ENCODE measurements at regions not wholly inside any gene's neighbourhood (a gene's known extent, or its start where the extent isn't known, plus 50 kb on each side); places are given as distances from the start of the nearest gene placed in this dataset.
A peak's percentile ranks its signal among the peaks of the same experiment; 100 is the strongest.

GRCh38 chr3:177992993-177993970, 543.0 kb upstream of the KCNMB2 start:
- H3K4me3 Mint-ChIP-seq, result no peak overlapping the region
- H3K36me3 Mint-ChIP-seq, result peaks cover 1% of the 10 kb centered on the region
- no peaks in the 10 kb centered on the region for H3K27me3 Mint-ChIP-seq
- no peak overlapping the region for H3K27ac Mint-ChIP-seq
- H3K9me3 Mint-ChIP-seq, result no peaks in the 10 kb centered on the region
- H3K4me1 Mint-ChIP-seq, result peaks cover 40% of the 10 kb centered on the region

- peaks cover 8% of the 10 kb centered on the region for H3K9me3 Mint-ChIP-seq
- H3K36me3 Mint-ChIP-seq, result peaks cover 7% of the 10 kb centered on the region
- peak overlapping the region; percentile 76 for H3K4me3 Mint-ChIP-seq
- peak overlapping the region; percentile 98 for H3K27ac Mint-ChIP-seq
- peaks cover 44% of the 10 kb centered on the region for H3K4me1 Mint-ChIP-seq
- H3K27me3 Mint-ChIP-seq, result no peaks in the 10 kb centered on the region
These were observed 541.3 kb upstream of the KCNMB2 start for GRCh38 chr3:177994976-177995375.

- H3K27me3 Mint-ChIP-seq, result no peaks in the 10 kb centered on the region
- H3K27ac Mint-ChIP-seq, result peak overlapping the region; percentile 98
These were observed 540.7 kb upstream of the KCNMB2 start for GRCh38 chr3:177995381-177996085.

GRCh38 chr3:178001670-178002101, 534.5 kb upstream of the KCNMB2 start:
- no peaks in the 10 kb centered on the region for H3K27me3 Mint-ChIP-seq
- H3K9me3 Mint-ChIP-seq, result peaks cover 19% of the 10 kb centered on the region
- peak overlapping the region; percentile 63 for H3K4me3 Mint-ChIP-seq
- H3K36me3 Mint-ChIP-seq, result peaks cover 12% of the 10 kb centered on the region
- H3K27ac Mint-ChIP-seq, result peak overlapping the region; percentile 89
- peaks cover 77% of the 10 kb centered on the region for H3K4me1 Mint-ChIP-seq

More at GRCh38 chr3:177995381-177996085, 540.7 kb upstream of the KCNMB2 start:
- Mint-ChIP-seq H3K4me1 (peaks cover 46% of the 10 kb centered on the region), H3K36me3 (peaks cover 7% of the 10 kb centered on the region), H3K9me3 (peaks cover 8% of the 10 kb centered on the region), H3K4me3 (peak overlapping the region; percentile 54)

- peak overlapping the region; percentile 63 for H3K4me3 Mint-ChIP-seq
- H3K27me3 Mint-ChIP-seq, result no peaks in the 10 kb centered on the region
These were observed 534.1 kb upstream of the KCNMB2 start for GRCh38 chr3:178002113-178002512.

GRCh38 chr3:178003756-178004155, 532.5 kb upstream of the KCNMB2 start:
- peaks cover 12% of the 10 kb centered on the region for H3K36me3 Mint-ChIP-seq

More at GRCh38 chr3:178002113-178002512, 534.1 kb upstream of the KCNMB2 start:
- peaks cover 77% of the 10 kb centered on the region for H3K4me1 Mint-ChIP-seq
- peaks cover 19% of the 10 kb centered on the region for H3K9me3 Mint-ChIP-seq
- H3K36me3 Mint-ChIP-seq, result peaks cover 12% of the 10 kb centered on the region
- H3K27ac Mint-ChIP-seq, result peak overlapping the region; percentile 89

GRCh38 chr3:178005961-178006360, 530.3 kb upstream of the KCNMB2 start:
- H3K27ac Mint-ChIP-seq, result no peak overlapping the region
- H3K4me3 Mint-ChIP-seq, result no peak overlapping the region
- H3K4me1 Mint-ChIP-seq, result peaks cover 62% of the 10 kb centered on the region
- H3K27me3 Mint-ChIP-seq, result no peaks in the 10 kb centered on the region
- H3K36me3 Mint-ChIP-seq, result peaks cover 7% of the 10 kb centered on the region
- H3K9me3 Mint-ChIP-seq, result peaks cover 12% of the 10 kb centered on the region

More at GRCh38 chr3:178003756-178004155, 532.5 kb upstream of the KCNMB2 start:
- peaks cover 19% of the 10 kb centered on the region for H3K9me3 Mint-ChIP-seq
- no peaks in the 10 kb centered on the region for H3K27me3 Mint-ChIP-seq
- H3K27ac Mint-ChIP-seq, result peak overlapping the region; percentile 17
- peaks cover 71% of the 10 kb centered on the region for H3K4me1 Mint-ChIP-seq
- no peak overlapping the region for H3K4me3 Mint-ChIP-seq

- Mint-ChIP-seq H3K4me3 (no peak overlapping the region), H3K9me3 (no peaks in the 10 kb centered on the region), H3K27me3 (no peaks in the 10 kb centered on the region), H3K36me3 (no peaks in the 10 kb centered on the region), H3K4me1 (peaks cover 22% of the 10 kb centered on the region), H3K27ac (no peak overlapping the region)
These were observed 525.9 kb upstream of the KCNMB2 start for GRCh38 chr3:178010306-178010705.

GRCh38 chr3:178019645-178020044, 516.6 kb upstream of the KCNMB2 start:
- H3K4me1 Mint-ChIP-seq, result no peaks in the 10 kb centered on the region

GRCh38 chr3:178022599-178022998, 513.6 kb upstream of the KCNMB2 start:
- Mint-ChIP-seq H3K9me3 (no peaks in the 10 kb centered on the region), H3K27me3 (no peaks in the 10 kb centered on the region), H3K36me3 (no peaks in the 10 kb centered on the region), H3K4me1 (no peaks in the 10 kb centered on the region), H3K4me3 (no peak overlapping the region), H3K27ac (no peak overlapping the region)

More at GRCh38 chr3:178019645-178020044, 516.6 kb upstream of the KCNMB2 start:
- no peak overlapping the region for H3K4me3 Mint-ChIP-seq
- no peaks in the 10 kb centered on the region for H3K9me3 Mint-ChIP-seq
- no peaks in the 10 kb centered on the region for H3K27me3 Mint-ChIP-seq
- no peak overlapping the region for H3K27ac Mint-ChIP-seq
- no peaks in the 10 kb centered on the region for H3K36me3 Mint-ChIP-seq

GRCh38 chr3:178028933-178029332, 507.3 kb upstream of the KCNMB2 start:
- H3K27me3 Mint-ChIP-seq, result no peaks in the 10 kb centered on the region
- no peaks in the 10 kb centered on the region for H3K36me3 Mint-ChIP-seq
- no peaks in the 10 kb centered on the region for H3K9me3 Mint-ChIP-seq
- no peak overlapping the region for H3K4me3 Mint-ChIP-seq
- no peak overlapping the region for H3K27ac Mint-ChIP-seq
- no peaks in the 10 kb centered on the region for H3K4me1 Mint-ChIP-seq

GRCh38 chr3:178036451-178037144, 499.6 kb upstream of the KCNMB2 start:
- Mint-ChIP-seq H3K27ac (no peak overlapping the region), H3K4me3 (no peak overlapping the region), H3K9me3 (peaks cover 12% of the 10 kb centered on the region), H3K27me3 (no peaks in the 10 kb centered on the region), H3K4me1 (no peaks in the 10 kb centered on the region), H3K36me3 (no peaks in the 10 kb centered on the region)

GRCh38 chr3:178041931-178042330, 494.3 kb upstream of the KCNMB2 start:
- Mint-ChIP-seq H3K9me3 (no peaks in the 10 kb centered on the region), H3K36me3 (no peaks in the 10 kb centered on the region), H3K27me3 (no peaks in the 10 kb centered on the region), H3K27ac (no peak overlapping the region), H3K4me1 (no peaks in the 10 kb centered on the region), H3K4me3 (no peak overlapping the region)

GRCh38 chr3:178042376-178042775, 493.9 kb upstream of the KCNMB2 start:
- no peaks in the 10 kb centered on the region for H3K36me3 Mint-ChIP-seq
- H3K4me1 Mint-ChIP-seq, result no peaks in the 10 kb centered on the region
- no peak overlapping the region for H3K27ac Mint-ChIP-seq
- no peaks in the 10 kb centered on the region for H3K27me3 Mint-ChIP-seq
- no peaks in the 10 kb centered on the region for H3K9me3 Mint-ChIP-seq
- H3K4me3 Mint-ChIP-seq, result no peak overlapping the region

- no peaks in the 10 kb centered on the region for H3K36me3 Mint-ChIP-seq
- no peak overlapping the region for H3K27ac Mint-ChIP-seq
- H3K27me3 Mint-ChIP-seq, result no peaks in the 10 kb centered on the region
- H3K4me1 Mint-ChIP-seq, result no peaks in the 10 kb centered on the region
- no peaks in the 10 kb centered on the region for H3K9me3 Mint-ChIP-seq
- no peak overlapping the region for H3K4me3 Mint-ChIP-seq
These were observed 493.2 kb upstream of the KCNMB2 start for GRCh38 chr3:178043084-178043483.

Measured in activated naive CD4-positive, alpha-beta T cell treated with anti-CD3 and anti-CD28 coated beads, Interleukin-2, amount 50 U/mL, for 24 hours (primary cell).